ENCODE measurements at regions not wholly inside any gene's neighbourhood (a gene's known extent, or its start where the extent isn't known, plus 50 kb on each side); places are given as distances from the start of the nearest gene placed in this dataset.

- intact Hi-C loops (cut with DNase I), result no loop called here
- TF ChIP-seq CTCF (IDR thresholded peaks at IDR 0.05) (no peak), POLR2A (IDR thresholded peaks at IDR 0.05) (no peak), POLR2AphosphoS5 (IDR thresholded peaks at IDR 0.05) (no peak), EP300 (IDR thresholded peaks at IDR 0.05) (no peak)
- Histone ChIP-seq H3K27ac (no peak overlapping the region), H3K36me3 (no peaks in the 10 kb centered on the region), H3K4me3 (no peak overlapping the region), H3K9me3 (no peaks in the 10 kb centered on the region), H3K4me1 (no peaks in the 10 kb centered on the region), H3K27me3 (no peaks in the 10 kb centered on the region)
- DNase-seq, result no peak
- 72 to 73% methylated on average over 2 of the region's 2 CpGs for WGBS, 2 donors
Measured at GRCh38 chr2:146652311-146652710, 1192.5 kb upstream of the ACVR2A start.

DNA sequence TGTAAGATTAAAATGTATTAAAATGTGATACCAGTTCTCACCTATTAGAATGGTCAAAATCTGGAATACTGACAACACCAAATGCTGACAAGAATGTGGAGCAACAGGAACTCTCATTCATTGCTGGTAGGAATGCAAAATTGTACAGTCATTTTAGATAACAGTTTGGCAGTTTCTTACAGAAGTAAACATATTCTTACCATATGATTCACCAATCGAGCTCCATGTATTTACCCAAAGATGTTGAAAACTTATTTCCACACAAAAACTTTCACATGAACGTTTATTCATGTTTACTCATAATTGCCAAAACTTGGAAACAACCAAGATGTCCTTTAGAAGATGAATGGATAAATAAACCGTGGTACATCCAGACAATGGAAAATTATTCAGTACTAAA, 1193.5 kb upstream of the ACVR2A start:
- no peak overlapping the region for H3K4me3 ChIP-seq
- no peaks in the 10 kb centered on the region for H3K9me3 ChIP-seq
- no peak for DNase-seq
- TF ChIP-seq EP300 (IDR thresholded peaks at IDR 0.05), result no peak
- TF ChIP-seq POLR2A (IDR thresholded peaks at IDR 0.05), result no peak
- no peak overlapping the region for H3K27ac ChIP-seq
- 72 to 75% methylated on average over 3 of the region's 3 CpGs for WGBS, 2 donors
- no peaks in the 10 kb centered on the region for H3K4me1 ChIP-seq
- intact Hi-C loops (cut with DNase I), result no loop called here
- H3K36me3 ChIP-seq, result no peaks in the 10 kb centered on the region
- no peaks in the 10 kb centered on the region for H3K27me3 ChIP-seq

GRCh38 chr2:146642066-146642465, 1202.8 kb upstream of the ACVR2A start:
- peak; percentile 48 for DNase-seq
- H3K9me3 ChIP-seq, result peaks cover 0 to 2% (median 0%) of the 10 kb centered on the region in 4 donors
- no peaks in the 10 kb centered on the region for H3K27me3 ChIP-seq
- intact Hi-C loops (cut with DNase I), result no loop called here
- H3K4me3 ChIP-seq, result no peak overlapping the region
- WGBS, 2 donors, result 81 to 86% methylated on average over 4 of the region's 4 CpGs
- H3K4me1 ChIP-seq, result no peaks in the 10 kb centered on the region
- TF ChIP-seq CTCF (IDR thresholded peaks at IDR 0.05), result no peak
- TF ChIP-seq POLR2AphosphoS5 (IDR thresholded peaks at IDR 0.05), result no peak
- H3K27ac ChIP-seq, result no peak overlapping the region
- no peaks in the 10 kb centered on the region for H3K36me3 ChIP-seq

DNA sequence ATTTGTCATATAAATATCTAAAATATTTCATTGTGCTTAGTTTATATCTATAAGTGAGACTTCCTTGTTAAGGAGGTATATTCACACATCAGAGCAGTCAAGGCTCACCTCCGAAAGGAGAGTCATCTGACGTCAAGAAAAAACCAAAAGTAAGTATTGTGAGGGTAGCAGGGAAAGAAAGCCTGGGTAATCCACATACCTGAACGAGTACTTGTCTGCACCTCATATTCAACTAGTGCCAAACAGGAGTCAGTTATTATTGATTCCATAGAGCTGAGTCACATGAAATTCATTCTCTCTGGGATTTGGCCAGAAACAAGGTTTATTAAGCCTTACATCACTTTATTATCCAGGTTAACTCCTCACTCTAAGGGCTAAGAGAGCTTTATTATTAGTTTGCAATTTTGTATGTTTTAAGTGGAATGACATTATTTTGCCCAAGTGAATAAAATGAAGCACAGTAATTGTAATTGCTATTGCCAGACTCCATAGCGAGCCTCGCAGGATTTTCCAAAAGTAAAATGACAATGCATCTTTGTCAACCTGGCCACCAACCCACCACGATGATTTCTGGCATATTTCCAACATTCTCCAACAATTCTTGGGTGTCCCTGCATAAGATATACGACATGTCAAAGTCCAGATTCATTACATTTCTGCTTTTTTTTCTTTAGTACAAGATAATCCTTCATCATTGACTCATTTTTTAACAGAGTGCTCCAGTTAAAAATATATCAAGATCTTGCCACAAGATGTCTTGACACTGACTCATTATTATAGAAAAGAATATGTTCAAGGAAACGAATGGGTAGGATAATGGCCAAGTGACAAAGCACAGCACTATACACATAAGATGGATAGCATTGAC, 1210.4 kb upstream of the ACVR2A start:
- Histone ChIP-seq H3K27me3 (no peaks in the 10 kb centered on the region), H3K9me3 (no peaks in the 10 kb centered on the region), H3K4me1 (no peaks in the 10 kb centered on the region), H3K4me3 (no peak overlapping the region), H3K36me3 (no peaks in the 10 kb centered on the region), H3K27ac (no peak overlapping the region)
- WGBS, 2 donors, result 37 to 70% methylated on average over 8 of the region's 8 CpGs
- intact Hi-C loops (cut with DNase I), result no loop called here
- DNase-seq, result no peak
- TF ChIP-seq EP300 (IDR thresholded peaks at IDR 0.05), result no peak
- TF ChIP-seq POLR2AphosphoS5 (IDR thresholded peaks at IDR 0.05), result no peak
- TF ChIP-seq POLR2A (IDR thresholded peaks at IDR 0.05), result no peak
- no peak for TF ChIP-seq CTCF (IDR thresholded peaks at IDR 0.05)

DNA sequence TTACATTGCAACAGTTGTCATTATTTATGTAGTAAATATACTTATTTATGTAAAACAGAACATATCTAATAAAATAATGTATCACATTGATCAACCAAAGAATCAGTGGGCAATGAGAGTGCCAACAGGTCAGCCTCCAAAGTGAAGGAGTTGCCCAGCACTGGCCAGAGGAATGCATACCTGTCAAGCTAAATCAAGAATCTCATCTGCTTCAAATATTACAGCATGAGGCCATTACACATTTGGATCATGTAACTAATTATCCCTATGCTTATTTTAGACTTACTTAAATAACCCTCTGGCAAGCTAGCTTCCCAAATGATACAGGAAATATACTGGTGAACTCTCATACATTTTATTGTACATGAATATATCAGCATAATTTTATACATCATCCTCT, 1211.7 kb upstream of the ACVR2A start:
- H3K9me3 ChIP-seq, result no peaks in the 10 kb centered on the region
- intact Hi-C loops (cut with DNase I), result no loop called here
- DNase-seq, result no peak
- no peak overlapping the region for H3K27ac ChIP-seq
- no peak overlapping the region for H3K4me3 ChIP-seq
- TF ChIP-seq POLR2A (IDR thresholded peaks at IDR 0.05) (no peak), EP300 (IDR thresholded peaks at IDR 0.05) (no peak), CTCF (IDR thresholded peaks at IDR 0.05) (no peak), POLR2AphosphoS5 (IDR thresholded peaks at IDR 0.05) (no peak)
- H3K27me3 ChIP-seq, result no peaks in the 10 kb centered on the region
- no peaks in the 10 kb centered on the region for H3K4me1 ChIP-seq
- H3K36me3 ChIP-seq, result no peaks in the 10 kb centered on the region

All from sigmoid colon (tissue), 6 donors.